ENCODE measurements at regions not wholly inside any gene's neighbourhood (a gene's known extent, or its start where the extent isn't known, plus 50 kb on each side); places are given as distances from the start of the nearest gene placed in this dataset.

DNA sequence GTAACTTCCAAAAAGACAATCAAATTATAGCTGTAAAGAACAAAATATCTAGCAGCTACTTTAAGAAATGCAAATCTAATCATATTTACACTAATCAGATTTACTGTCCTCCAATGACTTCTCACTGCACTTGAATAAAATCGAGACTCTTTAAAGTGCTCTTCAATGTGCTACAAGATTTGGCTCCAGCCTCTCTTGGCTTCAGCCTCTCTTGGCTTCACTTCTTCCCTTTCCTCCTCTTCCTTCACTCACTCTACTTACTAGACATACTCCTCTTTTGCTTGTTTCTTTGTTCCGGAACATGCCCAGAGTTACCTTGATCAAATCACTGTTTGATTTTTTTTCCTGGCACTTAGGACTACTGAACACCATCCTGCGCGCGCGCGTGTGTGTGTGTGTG is 495.4 kb downstream of the LMO7 start:
- TF ChIP-seq, protein P1, sequence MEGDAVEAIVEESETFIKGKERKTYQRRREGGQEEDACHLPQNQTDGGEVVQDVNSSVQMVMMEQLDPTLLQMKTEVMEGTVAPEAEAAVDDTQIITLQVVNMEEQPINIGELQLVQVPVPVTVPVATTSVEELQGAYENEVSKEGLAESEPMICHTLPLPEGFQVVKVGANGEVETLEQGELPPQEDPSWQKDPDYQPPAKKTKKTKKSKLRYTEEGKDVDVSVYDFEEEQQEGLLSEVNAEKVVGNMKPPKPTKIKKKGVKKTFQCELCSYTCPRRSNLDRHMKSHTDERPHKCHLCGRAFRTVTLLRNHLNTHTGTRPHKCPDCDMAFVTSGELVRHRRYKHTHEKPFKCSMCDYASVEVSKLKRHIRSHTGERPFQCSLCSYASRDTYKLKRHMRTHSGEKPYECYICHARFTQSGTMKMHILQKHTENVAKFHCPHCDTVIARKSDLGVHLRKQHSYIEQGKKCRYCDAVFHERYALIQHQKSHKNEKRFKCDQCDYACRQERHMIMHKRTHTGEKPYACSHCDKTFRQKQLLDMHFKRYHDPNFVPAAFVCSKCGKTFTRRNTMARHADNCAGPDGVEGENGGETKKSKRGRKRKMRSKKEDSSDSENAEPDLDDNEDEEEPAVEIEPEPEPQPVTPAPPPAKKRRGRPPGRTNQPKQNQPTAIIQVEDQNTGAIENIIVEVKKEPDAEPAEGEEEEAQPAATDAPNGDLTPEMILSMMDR (IDR thresholded peaks at IDR 0.05; ENCODE audit: low read depth, low read length) = no peak
- no peak for DNase-seq (ENCODE audit: extremely low read depth, low read depth)

DNA sequence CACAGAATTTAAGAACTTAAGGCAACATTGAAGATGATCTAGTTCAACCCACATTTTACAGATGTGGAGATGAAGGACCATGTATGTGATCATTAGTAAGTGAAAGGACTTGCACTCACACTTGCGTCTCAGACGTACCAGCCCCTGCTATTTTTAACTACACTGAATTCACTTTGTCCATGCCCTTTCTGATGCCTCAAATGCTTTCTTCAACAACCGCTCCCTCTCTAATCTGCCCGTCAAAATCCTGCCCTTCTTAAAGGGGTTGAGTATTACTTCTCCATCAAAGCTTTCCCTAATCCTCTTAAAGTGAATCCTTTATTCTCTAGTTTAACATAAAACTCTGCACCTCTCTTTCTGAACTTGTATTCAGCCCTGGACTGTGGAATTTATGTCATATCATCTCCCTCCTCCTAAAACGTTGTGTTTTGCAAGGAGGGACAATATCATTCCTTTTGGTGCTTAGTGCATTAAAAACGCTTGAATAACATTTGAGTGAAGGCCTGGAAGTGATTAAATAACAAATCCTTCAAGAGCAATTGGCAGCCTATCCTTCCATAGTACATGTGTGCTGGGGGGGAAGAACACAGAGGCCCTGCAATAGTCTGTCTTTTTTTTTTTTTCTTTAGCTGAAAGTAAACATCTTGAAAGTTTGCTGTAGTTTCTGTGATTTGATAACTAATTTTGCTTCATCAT is 493.3 kb downstream of the LMO7 start:
- DNase-seq (ENCODE audit: extremely low read depth, low read depth) = no peak
- TF ChIP-seq, protein P1 (IDR thresholded peaks at IDR 0.05; ENCODE audit: low read depth, low read length) = no peak

DNA sequence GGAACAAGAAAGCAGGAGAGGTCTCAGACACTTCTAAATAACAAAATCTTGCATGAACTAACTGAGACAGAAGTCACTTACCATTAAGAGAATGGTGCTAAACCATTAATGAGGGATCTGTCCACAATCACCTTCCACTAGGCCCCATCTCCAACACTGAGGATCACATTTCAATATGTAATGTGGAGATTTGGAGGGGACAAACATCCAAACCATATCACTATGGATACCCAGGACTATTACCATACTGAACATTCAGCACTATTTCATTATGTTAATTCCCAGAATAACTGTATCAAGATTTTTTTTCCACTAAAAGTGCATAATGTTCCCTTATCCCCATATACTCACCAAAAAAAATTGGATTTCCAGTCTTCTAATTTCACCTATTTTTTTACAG is 491.8 kb downstream of the LMO7 start:
- DNase-seq (ENCODE audit: extremely low read depth, low read depth) = no peak
- TF ChIP-seq, protein P1 (IDR thresholded peaks at IDR 0.05; ENCODE audit: low read depth, low read length) = no peak

DNA sequence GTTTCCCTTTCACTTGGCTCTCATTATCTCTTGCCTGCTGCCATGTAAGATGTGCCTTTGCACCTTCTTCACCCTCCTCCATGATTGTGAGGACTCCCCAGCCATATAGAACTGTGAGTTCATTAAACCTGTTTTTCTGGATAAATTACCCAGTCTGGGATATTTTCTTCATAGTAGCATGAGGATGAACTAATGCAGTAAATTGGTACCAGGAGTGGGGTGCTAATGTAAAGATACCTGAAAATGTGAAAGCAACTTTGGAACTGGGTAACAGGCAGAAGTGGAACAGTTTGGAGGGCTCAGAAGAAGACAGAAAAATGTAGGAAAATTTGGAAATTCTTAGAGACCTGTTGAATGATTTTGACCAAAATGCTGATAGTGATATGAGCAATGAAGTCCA is 487.4 kb downstream of the LMO7 start:
- DNase-seq (ENCODE audit: extremely low read depth, low read depth) = no peak
- TF ChIP-seq, protein P1 (IDR thresholded peaks at IDR 0.05; ENCODE audit: low read depth, low read length) = no peak

DNA sequence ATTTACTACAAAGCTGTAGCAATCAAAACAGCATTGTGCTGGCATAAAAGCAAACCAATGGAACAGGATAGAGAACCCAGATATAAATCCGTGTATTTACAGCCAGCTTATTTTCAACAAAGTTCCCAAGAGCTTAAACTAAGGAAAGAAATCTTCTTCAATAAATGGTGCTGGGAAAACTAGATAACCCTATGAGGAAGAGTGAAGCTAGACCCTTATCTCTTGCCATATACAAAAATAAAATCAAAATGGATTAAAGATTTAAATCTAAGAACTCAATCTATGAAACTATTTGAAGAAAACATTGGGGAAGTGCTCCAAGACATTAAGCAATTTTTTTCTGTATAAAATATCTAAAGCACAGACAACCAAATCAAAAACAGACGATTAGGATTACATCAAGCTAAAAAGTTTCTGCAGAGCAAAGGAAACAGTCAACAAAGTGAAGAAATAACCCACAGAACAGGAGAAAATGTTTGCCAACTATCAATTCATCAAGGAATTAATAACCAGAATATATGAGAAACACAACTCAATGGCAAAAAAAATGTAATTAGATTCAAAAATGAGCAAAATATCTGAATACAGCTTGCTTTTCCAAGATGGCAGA is 480.7 kb downstream of the LMO7 start:
- TF ChIP-seq, protein P1 (IDR thresholded peaks at IDR 0.05; ENCODE audit: low read depth, low read length) = no peak
- no peak for DNase-seq (ENCODE audit: extremely low read depth, low read depth)

DNA sequence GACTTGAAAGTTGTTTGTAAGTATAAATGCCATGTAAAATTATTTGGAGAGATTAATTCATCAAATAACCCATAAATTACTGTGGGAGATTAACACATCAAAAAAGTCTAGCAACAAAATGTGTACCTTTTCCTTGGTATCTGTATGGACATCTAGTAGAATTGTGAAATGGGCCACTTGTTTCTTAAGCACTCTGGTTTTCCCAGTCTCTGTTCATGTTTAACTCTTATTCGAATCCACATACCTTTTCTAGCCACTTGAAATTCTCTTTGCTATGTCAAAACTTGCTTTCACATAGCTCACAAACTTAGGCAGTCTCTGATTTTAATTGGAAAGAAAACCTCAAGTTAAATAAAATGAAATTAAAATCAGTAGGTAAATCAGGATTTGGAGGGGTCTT is 470.6 kb downstream of the LMO7 start:
- no peak for DNase-seq (ENCODE audit: extremely low read depth, low read depth)
- TF ChIP-seq, protein P1 (IDR thresholded peaks at IDR 0.05; ENCODE audit: low read depth, low read length) = no peak

DNA sequence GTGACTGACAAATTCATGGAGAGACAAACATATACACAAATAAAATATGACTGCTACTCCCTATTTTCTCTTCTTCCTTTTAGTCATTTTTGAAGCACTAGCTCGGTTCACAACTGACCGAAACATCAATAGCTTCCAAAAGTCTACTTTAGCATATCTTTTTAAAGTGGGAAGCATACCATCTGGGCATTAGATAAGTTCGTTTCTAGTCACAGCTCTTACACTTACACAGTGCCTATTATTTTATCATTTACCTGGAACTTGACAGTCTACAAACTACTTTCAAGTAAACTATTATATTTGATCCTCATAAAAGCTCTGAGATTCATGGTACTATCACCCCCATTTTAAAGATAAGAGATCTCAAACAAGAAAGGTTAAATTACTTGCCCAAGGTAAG is 458.5 kb downstream of the LMO7 start:
- TF ChIP-seq, protein P1 (IDR thresholded peaks at IDR 0.05; ENCODE audit: low read depth, low read length) = no peak
- DNase-seq (ENCODE audit: extremely low read depth, low read depth) = no peak
